PFSK-1 (cell line): ENCODE measurements at regions not wholly inside any gene's neighbourhood (a gene's known extent, or its start where the extent isn't known, plus 50 kb on each side); places are given as distances from the start of the nearest gene placed in this dataset.

Experiments
- FOXP2 ChIP-seq: optimal IDR thresholded peaks from 2 replicates; pipeline ENCODE3; 2011; ENCODE audit warnings: borderline replicate concordance, control low read depth, inconsistent platforms; ENCODE audit not compliant: insufficient read depth; ENCODE audit errors: extremely low read length, extremely low read depth
- POLR2AphosphoS5 ChIP-seq: IDR thresholded peaks from 2 replicates; pipeline ENCODE4 v1.6.1; 2012; ENCODE audit warnings: low read depth, mild to moderate bottlenecking, control low read depth, low read length, moderate library complexity
- SIN3A ChIP-seq: IDR thresholded peaks from 2 replicates; pipeline ENCODE4 v1.6.1; 2012; ENCODE audit warnings: mild to moderate bottlenecking, low read length, moderate library complexity, borderline replicate concordance; ENCODE audit not compliant: insufficient read depth
- TAF1 ChIP-seq: IDR thresholded peaks from 2 replicates; pipeline ENCODE4 v1.6.1; 2012; ENCODE audit warnings: low read length, control low read depth, borderline replicate concordance; ENCODE audit not compliant: insufficient read depth
- TF ChIP-seq, protein P1 (sequence below), 2 experiments: IDR thresholded peaks; 2 replicates each; pipeline versions ENCODE4 v1.6.1 to v1.8.0; 2011 to 2012; ENCODE audit warnings: low read depth in 2 of 2, low read length in 2 of 2, control low read depth in 1 of 2, inconsistent platforms in 1 of 2, mild to moderate bottlenecking in 1 of 2, moderate library complexity in 1 of 2; ENCODE audit not compliant: insufficient read depth in 1 of 2

DNA sequence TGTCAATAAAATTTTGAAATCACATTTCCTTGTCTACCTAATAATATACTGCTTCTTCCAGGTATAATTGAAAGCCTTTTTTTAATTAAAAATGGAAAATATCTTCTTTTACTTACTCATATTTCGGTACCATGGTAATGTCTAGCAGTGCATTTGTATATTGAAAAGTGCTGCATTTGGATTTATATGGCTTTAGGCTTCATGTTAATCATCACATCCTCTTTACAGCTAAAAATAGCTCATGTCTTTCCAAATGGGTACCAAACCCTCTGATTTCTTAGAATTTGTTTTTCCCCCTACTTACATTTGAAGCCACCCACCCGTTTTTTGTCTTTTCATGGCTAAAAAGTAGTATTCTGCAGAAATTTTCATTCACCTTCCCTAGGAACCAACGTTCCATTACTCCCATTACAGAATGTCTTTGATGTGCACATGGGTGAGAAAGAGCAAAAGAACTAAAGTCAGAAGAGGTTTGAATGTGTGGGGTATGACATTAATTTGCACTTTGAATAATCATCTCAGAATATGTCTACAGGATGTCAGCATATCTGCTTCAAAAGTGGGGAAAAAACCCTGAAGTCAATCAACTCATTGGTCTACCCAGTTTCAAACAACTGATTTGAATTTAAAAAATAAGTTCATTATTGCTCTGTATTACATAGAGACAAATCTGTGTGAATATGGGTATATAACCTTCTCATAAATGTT is 935.9 kb downstream of the GATA3 start:
- TF ChIP-seq POLR2AphosphoS5 (no peak), SIN3A (no peak), TAF1 (no peak), FOXP2 (no peak)
- TF ChIP-seq, protein P1, sequence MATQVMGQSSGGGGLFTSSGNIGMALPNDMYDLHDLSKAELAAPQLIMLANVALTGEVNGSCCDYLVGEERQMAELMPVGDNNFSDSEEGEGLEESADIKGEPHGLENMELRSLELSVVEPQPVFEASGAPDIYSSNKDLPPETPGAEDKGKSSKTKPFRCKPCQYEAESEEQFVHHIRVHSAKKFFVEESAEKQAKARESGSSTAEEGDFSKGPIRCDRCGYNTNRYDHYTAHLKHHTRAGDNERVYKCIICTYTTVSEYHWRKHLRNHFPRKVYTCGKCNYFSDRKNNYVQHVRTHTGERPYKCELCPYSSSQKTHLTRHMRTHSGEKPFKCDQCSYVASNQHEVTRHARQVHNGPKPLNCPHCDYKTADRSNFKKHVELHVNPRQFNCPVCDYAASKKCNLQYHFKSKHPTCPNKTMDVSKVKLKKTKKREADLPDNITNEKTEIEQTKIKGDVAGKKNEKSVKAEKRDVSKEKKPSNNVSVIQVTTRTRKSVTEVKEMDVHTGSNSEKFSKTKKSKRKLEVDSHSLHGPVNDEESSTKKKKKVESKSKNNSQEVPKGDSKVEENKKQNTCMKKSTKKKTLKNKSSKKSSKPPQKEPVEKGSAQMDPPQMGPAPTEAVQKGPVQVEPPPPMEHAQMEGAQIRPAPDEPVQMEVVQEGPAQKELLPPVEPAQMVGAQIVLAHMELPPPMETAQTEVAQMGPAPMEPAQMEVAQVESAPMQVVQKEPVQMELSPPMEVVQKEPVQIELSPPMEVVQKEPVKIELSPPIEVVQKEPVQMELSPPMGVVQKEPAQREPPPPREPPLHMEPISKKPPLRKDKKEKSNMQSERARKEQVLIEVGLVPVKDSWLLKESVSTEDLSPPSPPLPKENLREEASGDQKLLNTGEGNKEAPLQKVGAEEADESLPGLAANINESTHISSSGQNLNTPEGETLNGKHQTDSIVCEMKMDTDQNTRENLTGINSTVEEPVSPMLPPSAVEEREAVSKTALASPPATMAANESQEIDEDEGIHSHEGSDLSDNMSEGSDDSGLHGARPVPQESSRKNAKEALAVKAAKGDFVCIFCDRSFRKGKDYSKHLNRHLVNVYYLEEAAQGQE (IDR thresholded peaks at IDR 0.05; ENCODE audit: insufficient read depth in 1 of 2, low read depth in 2 of 2, low read length in 2 of 2) = no peak
